SK-N-SH (cell line): ENCODE measurements at regions not wholly inside any gene's neighbourhood (a gene's known extent, or its start where the extent isn't known, plus 50 kb on each side); places are given as distances from the start of the nearest gene placed in this dataset.

Experiments used
- CTCF ChIA-PET: fragments of 300-600, 350-600 bp; formaldehyde crosslinking; extraction: SDS; loops from one replicate; lab custom pipeline; 2021; lab: Yijun Ruan, JAX
- POLR2A ChIA-PET: fragments of 350-600 bp; sonication (Branson Sonifier 250); formaldehyde crosslinking; extraction: SDS; loops from one replicate; lab custom pipeline; 2020; ENCODE audit warnings: antibody characterized with exemption, inconsistent platforms; lab: Yijun Ruan, JAX
- DNase-seq: peaks from one replicate; pipeline ENCODE4 v3.0.0; 2012
- H2AFZ ChIP-seq: fragments of 200-600 bp; sonication (generic); 2 replicates; pipeline ENCODE4 v1.8.1; 2016; ENCODE audit warnings: antibody characterized with exemption, mild to moderate bottlenecking, low read depth
- H3F3A ChIP-seq: fragments of 200-600 bp; sonication (generic); replicated peaks from 2 replicates; pipeline ENCODE3; 2016; ENCODE audit warnings: antibody characterized with exemption, mild to moderate bottlenecking; ENCODE audit not compliant: insufficient read depth
- H3K27ac ChIP-seq, 2 experiments: fragments of 200-500 bp in 1 of 2; fragments of 200-600 bp in 1 of 2; sonication (Bioruptor generic) in 1 of 2; sonication (generic), shearing (Covaris generic) in 1 of 2; 2 replicates each; pipeline versions ENCODE4 v1.5.1 to v1.6.1; 2014 to 2016; ENCODE audit warnings: low read depth in 2 of 2, inconsistent platforms in 1 of 2, low read length in 1 of 2, mild to moderate bottlenecking in 1 of 2, mixed read lengths in 1 of 2
- H3K27me3 ChIP-seq: fragments of 200-600 bp; sonication (generic), shearing (Covaris generic); 2 replicates; pipeline ENCODE4 v1.6.1; 2016; ENCODE audit warnings: mixed run types; ENCODE audit not compliant: insufficient read depth
- H3K36me3 ChIP-seq, 2 experiments: fragments of 200-500 bp in 1 of 2; fragments of 200-600 bp in 1 of 2; sonication (Bioruptor generic) in 1 of 2; sonication (generic) in 1 of 2; replicated peaks in 1 of 2; 2 replicates each; pipeline versions ENCODE3 to v1.5.1; 2014 to 2016; ENCODE audit warnings: low read length in 1 of 2, mild to moderate bottlenecking in 1 of 2; ENCODE audit not compliant: insufficient read depth in 2 of 2, control insufficient read depth in 1 of 2
- H3K4me1 ChIP-seq, 2 experiments: fragments of 200-500 bp in 1 of 2; fragments of 200-600 bp in 1 of 2; sonication (Bioruptor generic) in 1 of 2; sonication (generic), shearing (Covaris generic) in 1 of 2; 2 replicates each; pipeline versions ENCODE4 v1.5.1 to v1.6.1; 2014 to 2016; ENCODE audit warnings: low read depth in 1 of 2, low read length in 1 of 2, mixed run types in 1 of 2; ENCODE audit not compliant: insufficient read depth in 2 of 2, control insufficient read depth in 1 of 2
- H3K4me2 ChIP-seq: fragments of 200-600 bp; sonication (generic), shearing (Covaris generic); 2 replicates; pipeline ENCODE4 v1.6.1; 2017; ENCODE audit warnings: mixed run types
- H3K4me3 ChIP-seq, 2 experiments: fragments of 200-500 bp in 1 of 2; fragments of 200-600 bp in 1 of 2; sonication (Bioruptor generic) in 1 of 2; sonication (generic), shearing (Covaris generic) in 1 of 2; 2 replicates each; pipeline versions ENCODE4 v1.5.1 to v1.8.1; 2014 to 2016; ENCODE audit warnings: low read depth in 2 of 2, inconsistent platforms in 1 of 2, low read length in 1 of 2, mild to moderate bottlenecking in 1 of 2, mixed read lengths in 1 of 2, moderate library complexity in 1 of 2
- H3K79me2 ChIP-seq: fragments of 200-600 bp; sonication (generic); 2 replicates; pipeline ENCODE4 v1.8.1; 2017; ENCODE audit warnings: mild to moderate bottlenecking; ENCODE audit not compliant: insufficient read depth
- H3K9ac ChIP-seq: fragments of 200-600 bp; sonication (generic); 2 replicates; pipeline ENCODE4 v1.6.1; 2017; ENCODE audit warnings: mixed run types
- H3K9me2 ChIP-seq: fragments of 200-600 bp; sonication (generic); 2 replicates; pipeline ENCODE4 v1.6.1; 2017; ENCODE audit warnings: mixed run types
- H3K9me3 ChIP-seq: fragments of 200-600 bp; sonication (generic); 2 replicates; pipeline ENCODE4 v1.6.1; 2017; ENCODE audit warnings: mixed run types, mild to moderate bottlenecking, moderate library complexity
- H4K20me1 ChIP-seq: fragments of 200-600 bp; sonication (generic); 2 replicates; pipeline ENCODE4 v1.6.1; 2017; ENCODE audit warnings: mild to moderate bottlenecking, mixed run types; ENCODE audit not compliant: insufficient read depth
- CHD2 ChIP-seq: fragments of 150-350 bp; IDR thresholded peaks from 2 replicates; pipeline ENCODE4 v1.6.1; 2018; ENCODE audit warnings: low read length; ENCODE audit not compliant: partially characterized antibody
- CTCF ChIP-seq: fragments of 200-600 bp; sonication (generic); IDR thresholded peaks from 2 replicates; pipeline ENCODE4 v1.6.1; 2017; ENCODE audit warnings: antibody characterized with exemption, mild to moderate bottlenecking, moderate library complexity
- ELF1 ChIP-seq: IDR thresholded peaks from 2 replicates; pipeline ENCODE4 v1.4.0; 2012
- EP300 ChIP-seq, 2 experiments: IDR thresholded peaks; 2 replicates each; pipeline versions ENCODE4 v1.4.0 to v1.6.1; 2012; ENCODE audit warnings: borderline replicate concordance in 1 of 2, low read depth in 1 of 2, low read length in 1 of 2
- FOSL2 ChIP-seq: IDR thresholded peaks from 2 replicates; pipeline ENCODE4 v1.4.0; 2012; ENCODE audit warnings: low read depth, mild to moderate bottlenecking, moderate library complexity, borderline replicate concordance
- FOXM1 ChIP-seq: IDR thresholded peaks from 2 replicates; pipeline ENCODE4 v1.4.0; 2012; ENCODE audit warnings: low read depth, mild to moderate bottlenecking
- GABPA ChIP-seq: IDR thresholded peaks from 2 replicates; pipeline ENCODE4 v1.4.0; 2012; ENCODE audit warnings: low read depth, mild to moderate bottlenecking
- JUND ChIP-seq: IDR thresholded peaks from 2 replicates; pipeline ENCODE4 v1.4.0; 2012
- MAX ChIP-seq: IDR thresholded peaks from 2 replicates; pipeline ENCODE4 v1.4.0; 2012; ENCODE audit warnings: low read depth
- MEF2A ChIP-seq: IDR thresholded peaks from 2 replicates; pipeline ENCODE4 v1.4.0; 2012; ENCODE audit warnings: low read depth, borderline replicate concordance
- NFIC ChIP-seq: IDR thresholded peaks from 2 replicates; pipeline ENCODE4 v1.4.0; 2012; ENCODE audit warnings: borderline replicate concordance
- POLR2AphosphoS5 ChIP-seq: IDR thresholded peaks from 2 replicates; pipeline ENCODE4 v1.6.1; 2012; ENCODE audit warnings: low read depth, low read length
- RCOR1 ChIP-seq: fragments of 150-350 bp; IDR thresholded peaks from 2 replicates; pipeline ENCODE4 v1.6.1; 2017; ENCODE audit warnings: antibody characterized with exemption, low read length
- REST ChIP-seq: IDR thresholded peaks from 2 replicates; pipeline ENCODE4 v1.6.1; 2012; ENCODE audit warnings: mild to moderate bottlenecking, low read depth, low read length, moderate library complexity
- RFX5 ChIP-seq: IDR thresholded peaks from 2 replicates; pipeline ENCODE4 v1.6.1; 2012; ENCODE audit warnings: mild to moderate bottlenecking, improper control_type of control experiment, low read length
- SIN3A ChIP-seq: IDR thresholded peaks from 2 replicates; pipeline ENCODE4 v1.6.1; 2012; ENCODE audit warnings: low read depth, mild to moderate bottlenecking, low read length, moderate library complexity, borderline replicate concordance
- SMC3 ChIP-seq: IDR thresholded peaks from 2 replicates; pipeline ENCODE4 v1.6.1; 2012; ENCODE audit warnings: low read depth, low read length, improper control_type of control experiment
- TCF12 ChIP-seq: IDR thresholded peaks from 2 replicates; pipeline ENCODE4 v1.4.0; 2012
- USF2 ChIP-seq: fragments of 150-350 bp; IDR thresholded peaks from 2 replicates; pipeline ENCODE4 v1.6.1; 2017; ENCODE audit warnings: antibody characterized with exemption, low read length, low read depth, borderline replicate concordance
- YY1 ChIP-seq: IDR thresholded peaks from 2 replicates; pipeline ENCODE4 v1.4.0; 2012; ENCODE audit warnings: low read depth, mild to moderate bottlenecking
- WGBS: methylation state at CpG from one replicate; pipeline ENCODE4 v1.1.6; 2017; ENCODE audit warnings: low lambda C conversion rate; 5-methylcytosine and 5-hydroxymethylcytosine counted together
- TF ChIP-seq, protein P1 (sequence below): IDR thresholded peaks from 2 replicates; pipeline ENCODE4; 2012
- TF ChIP-seq, protein P2 (sequence below): IDR thresholded peaks from 2 replicates; pipeline ENCODE4 v1.4.0; 2012; ENCODE audit warnings: low read depth, borderline replicate concordance
- TF ChIP-seq, protein P3 (sequence below): IDR thresholded peaks from 2 replicates; pipeline ENCODE4 v1.4.0; 2012; ENCODE audit warnings: low read depth, borderline replicate concordance

- TF ChIP-seq EP300 (IDR thresholded peaks at IDR 0.05; ENCODE audit: borderline replicate concordance in 1 of 2, low read depth in 1 of 2, low read length in 1 of 2) (no peak), SMC3 (no peak), USF2 (no peak), JUND (no peak), FOXM1 (no peak)
- TF ChIP-seq, protein P1, sequence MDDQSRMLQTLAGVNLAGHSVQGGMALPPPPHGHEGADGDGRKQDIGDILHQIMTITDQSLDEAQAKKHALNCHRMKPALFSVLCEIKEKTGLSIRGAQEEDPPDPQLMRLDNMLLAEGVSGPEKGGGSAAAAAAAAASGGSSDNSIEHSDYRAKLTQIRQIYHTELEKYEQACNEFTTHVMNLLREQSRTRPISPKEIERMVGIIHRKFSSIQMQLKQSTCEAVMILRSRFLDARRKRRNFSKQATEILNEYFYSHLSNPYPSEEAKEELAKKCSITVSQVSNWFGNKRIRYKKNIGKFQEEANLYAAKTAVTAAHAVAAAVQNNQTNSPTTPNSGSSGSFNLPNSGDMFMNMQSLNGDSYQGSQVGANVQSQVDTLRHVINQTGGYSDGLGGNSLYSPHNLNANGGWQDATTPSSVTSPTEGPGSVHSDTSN: no peak
- TF ChIP-seq, protein P2, sequence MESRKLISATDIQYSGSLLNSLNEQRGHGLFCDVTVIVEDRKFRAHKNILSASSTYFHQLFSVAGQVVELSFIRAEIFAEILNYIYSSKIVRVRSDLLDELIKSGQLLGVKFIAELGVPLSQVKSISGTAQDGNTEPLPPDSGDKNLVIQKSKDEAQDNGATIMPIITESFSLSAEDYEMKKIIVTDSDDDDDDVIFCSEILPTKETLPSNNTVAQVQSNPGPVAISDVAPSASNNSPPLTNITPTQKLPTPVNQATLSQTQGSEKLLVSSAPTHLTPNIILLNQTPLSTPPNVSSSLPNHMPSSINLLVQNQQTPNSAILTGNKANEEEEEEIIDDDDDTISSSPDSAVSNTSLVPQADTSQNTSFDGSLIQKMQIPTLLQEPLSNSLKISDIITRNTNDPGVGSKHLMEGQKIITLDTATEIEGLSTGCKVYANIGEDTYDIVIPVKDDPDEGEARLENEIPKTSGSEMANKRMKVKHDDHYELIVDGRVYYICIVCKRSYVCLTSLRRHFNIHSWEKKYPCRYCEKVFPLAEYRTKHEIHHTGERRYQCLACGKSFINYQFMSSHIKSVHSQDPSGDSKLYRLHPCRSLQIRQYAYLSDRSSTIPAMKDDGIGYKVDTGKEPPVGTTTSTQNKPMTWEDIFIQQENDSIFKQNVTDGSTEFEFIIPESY: no peak
These were observed 1304.4 kb upstream of the EYS start (continued) for GRCh38 chr6:67011441-67011840.

- CTCF ChIA-PET: no interaction called here
- Histone ChIP-seq H3K36me3 (no peaks in the 10 kb centered on the region), H4K20me1 (no peaks in the 10 kb centered on the region), H3K9ac (no peak overlapping the region), H3K27ac (no peak overlapping the region), H3K4me3 (no peak overlapping the region), H3K79me2 (no peaks in the 10 kb centered on the region), H3K4me1 (no peaks in the 10 kb centered on the region), H2AFZ (no peak overlapping the region), H3K9me3 (no peaks in the 10 kb centered on the region), H3F3A (no peaks in the 10 kb centered on the region), H3K27me3 (no peaks in the 10 kb centered on the region), H3K4me2 (no peak overlapping the region), H3K9me2 (no peaks in the 10 kb centered on the region)
- POLR2A ChIA-PET: no interaction called here
- DNase-seq: no peak
- WGBS: 59% methylated on average over 8 of the region's 8 CpGs
- TF ChIP-seq MEF2A (no peak), NFIC (no peak), RCOR1 (no peak), ELF1 (no peak), RFX5 (no peak), TCF12 (no peak), FOSL2 (no peak), SIN3A (no peak), REST (no peak), YY1 (no peak), MAX (no peak), CHD2 (no peak), CTCF (no peak; the same call in 1 of the 2 replicates), GABPA (no peak), POLR2AphosphoS5 (no peak)
- TF ChIP-seq, protein P3, sequence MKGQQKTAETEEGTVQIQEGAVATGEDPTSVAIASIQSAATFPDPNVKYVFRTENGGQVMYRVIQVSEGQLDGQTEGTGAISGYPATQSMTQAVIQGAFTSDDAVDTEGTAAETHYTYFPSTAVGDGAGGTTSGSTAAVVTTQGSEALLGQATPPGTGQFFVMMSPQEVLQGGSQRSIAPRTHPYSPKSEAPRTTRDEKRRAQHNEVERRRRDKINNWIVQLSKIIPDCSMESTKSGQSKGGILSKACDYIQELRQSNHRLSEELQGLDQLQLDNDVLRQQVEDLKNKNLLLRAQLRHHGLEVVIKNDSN: no peak
These were observed 1302.8 kb upstream of the EYS start for GRCh38 chr6:67009818-67010217.
